ENCODE measurements at regions not wholly inside any gene's neighbourhood (a gene's known extent, or its start where the extent isn't known, plus 50 kb on each side); places are given as distances from the start of the nearest gene placed in this dataset.

DNA sequence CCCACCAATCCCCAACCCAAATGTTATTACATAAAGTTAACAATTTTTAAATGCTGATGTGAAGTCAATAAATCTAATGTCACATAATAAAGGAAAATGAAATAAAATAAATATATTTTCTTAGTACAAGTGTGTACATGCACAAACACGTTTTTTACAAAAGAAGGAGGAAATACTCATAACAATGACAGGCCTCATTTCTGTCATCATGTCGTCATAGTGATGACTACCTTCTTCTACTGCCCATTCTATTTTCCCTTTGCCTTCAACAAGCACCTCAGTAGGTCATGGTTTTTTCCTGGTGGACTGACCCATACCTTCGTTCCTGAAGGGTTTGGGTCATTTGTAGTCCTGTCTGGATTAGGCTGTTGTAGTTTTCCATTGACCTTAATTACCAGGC lies 185.3 kb upstream of the IPO5 start:
- no peak for TF ChIP-seq ZFX (IDR thresholded peaks at IDR 0.05; ENCODE audit: borderline replicate concordance)
- TF ChIP-seq, protein P1, sequence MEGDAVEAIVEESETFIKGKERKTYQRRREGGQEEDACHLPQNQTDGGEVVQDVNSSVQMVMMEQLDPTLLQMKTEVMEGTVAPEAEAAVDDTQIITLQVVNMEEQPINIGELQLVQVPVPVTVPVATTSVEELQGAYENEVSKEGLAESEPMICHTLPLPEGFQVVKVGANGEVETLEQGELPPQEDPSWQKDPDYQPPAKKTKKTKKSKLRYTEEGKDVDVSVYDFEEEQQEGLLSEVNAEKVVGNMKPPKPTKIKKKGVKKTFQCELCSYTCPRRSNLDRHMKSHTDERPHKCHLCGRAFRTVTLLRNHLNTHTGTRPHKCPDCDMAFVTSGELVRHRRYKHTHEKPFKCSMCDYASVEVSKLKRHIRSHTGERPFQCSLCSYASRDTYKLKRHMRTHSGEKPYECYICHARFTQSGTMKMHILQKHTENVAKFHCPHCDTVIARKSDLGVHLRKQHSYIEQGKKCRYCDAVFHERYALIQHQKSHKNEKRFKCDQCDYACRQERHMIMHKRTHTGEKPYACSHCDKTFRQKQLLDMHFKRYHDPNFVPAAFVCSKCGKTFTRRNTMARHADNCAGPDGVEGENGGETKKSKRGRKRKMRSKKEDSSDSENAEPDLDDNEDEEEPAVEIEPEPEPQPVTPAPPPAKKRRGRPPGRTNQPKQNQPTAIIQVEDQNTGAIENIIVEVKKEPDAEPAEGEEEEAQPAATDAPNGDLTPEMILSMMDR (IDR thresholded peaks at IDR 0.05), result no peak

All from 22Rv1 (cell line).